GM19099 (cell line): ENCODE measurements at regions not wholly inside any gene's neighbourhood (a gene's known extent, or its start where the extent isn't known, plus 50 kb on each side); places are given as distances from the start of the nearest gene placed in this dataset.

Experiments used
- POLR2A ChIP-seq: IDR thresholded peaks from 3 replicates; pipeline ENCODE4 v1.6.1; 2011; ENCODE audit warnings: low read depth; ENCODE audit not compliant: insufficient read length; ENCODE audit errors: extremely low read depth

DNA sequence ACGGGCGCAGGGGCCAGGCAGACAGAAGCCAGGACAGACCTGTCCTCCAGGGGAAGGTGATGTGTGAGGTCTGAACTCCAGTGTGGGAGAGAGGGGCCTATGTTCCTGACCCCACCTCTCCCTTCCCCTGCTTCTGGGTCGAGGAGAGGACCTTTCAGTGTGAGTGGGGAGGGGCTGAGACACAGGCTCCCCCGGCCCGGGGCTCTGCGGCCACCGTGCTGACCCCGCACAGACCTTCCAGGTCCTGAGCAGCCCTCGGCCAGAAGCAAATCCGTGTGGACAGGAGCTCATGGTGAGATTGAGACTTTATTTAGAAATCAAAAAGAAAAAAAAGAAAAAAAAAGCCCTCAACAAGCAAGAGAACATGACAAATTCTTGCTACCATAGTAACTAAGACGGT lies 680.5 kb downstream of the BRD1 start:
- no peak for TF ChIP-seq POLR2A

DNA sequence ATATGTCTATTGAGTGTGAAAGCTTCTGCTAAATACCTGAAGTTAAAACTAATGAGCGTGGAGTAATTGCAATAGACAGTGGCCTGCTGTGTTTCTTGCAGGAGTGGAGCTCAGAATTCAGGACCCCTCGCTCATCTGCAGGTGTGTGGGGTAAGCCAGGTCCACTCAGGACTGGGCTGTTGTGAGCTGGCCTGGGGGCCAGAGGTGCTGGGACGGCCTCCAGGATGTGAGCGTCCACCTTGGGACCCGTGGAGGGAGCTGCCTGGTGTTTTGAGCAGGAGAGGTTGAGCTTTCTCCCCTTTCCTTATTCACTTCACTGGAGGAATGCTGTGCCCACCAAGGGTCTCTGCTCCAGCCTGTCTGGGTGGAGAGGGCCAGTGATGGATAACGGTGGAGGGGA lies 681.2 kb downstream of the BRD1 start:
- no peak for TF ChIP-seq POLR2A

DNA sequence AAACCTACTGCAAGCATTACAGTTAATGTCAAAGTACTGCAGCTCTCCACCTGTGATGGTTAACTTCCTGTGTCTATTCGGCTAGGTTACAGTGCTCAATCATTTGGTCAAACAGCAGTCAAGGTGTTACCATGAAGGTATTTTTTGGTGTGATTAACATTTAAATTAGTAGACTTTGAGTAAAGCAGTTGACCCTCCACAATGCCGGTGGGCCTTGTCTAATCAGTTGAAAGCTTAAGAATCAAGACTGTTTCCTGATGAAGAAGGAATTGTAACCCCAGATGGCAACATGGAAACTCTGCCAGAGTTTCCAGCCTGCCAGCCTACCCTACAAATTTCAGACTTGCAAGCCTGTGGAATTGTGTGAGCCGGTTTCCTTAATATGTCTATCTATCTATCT lies 683.9 kb downstream of the BRD1 start:
- TF ChIP-seq POLR2A = no peak

DNA sequence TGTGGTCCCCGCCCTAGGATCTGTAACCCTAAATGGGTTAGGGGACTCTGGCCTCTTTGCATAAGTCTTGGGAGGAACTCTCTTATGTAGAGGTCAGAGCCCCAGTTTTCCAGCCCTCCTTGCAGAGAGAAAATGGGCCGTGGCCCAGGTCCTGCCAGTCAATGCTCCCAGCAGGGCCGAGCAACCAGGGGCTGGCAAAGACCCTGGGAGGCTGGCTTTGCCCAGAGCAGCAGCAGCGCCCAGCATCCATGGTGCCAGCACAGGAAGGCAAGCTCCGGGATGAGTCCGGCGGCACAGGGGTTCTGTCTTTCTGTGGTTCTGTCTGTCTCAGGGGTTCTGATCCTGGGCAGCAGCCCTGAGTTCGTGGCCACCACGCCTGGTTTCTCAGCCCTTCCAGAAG lies 684.8 kb downstream of the BRD1 start:
- TF ChIP-seq POLR2A = no peak

DNA sequence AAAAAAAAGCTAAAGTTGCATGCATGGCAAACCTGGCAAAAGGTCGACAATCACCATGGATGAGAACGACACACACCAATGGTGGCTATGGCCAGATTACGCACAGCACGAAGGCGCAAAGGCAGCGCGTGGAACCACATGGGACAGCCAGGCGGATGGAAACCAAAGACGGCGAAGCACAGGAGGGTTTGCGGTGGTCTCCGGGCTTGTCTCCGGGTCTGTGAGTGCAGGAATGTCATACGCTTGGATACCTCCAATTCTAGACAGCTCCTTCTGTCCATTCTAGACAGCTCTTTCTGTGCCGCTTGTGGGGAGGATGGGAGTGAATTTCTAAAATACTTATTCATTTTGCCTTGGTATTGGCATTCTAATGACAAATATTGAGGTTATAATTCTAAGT lies 685.4 kb downstream of the BRD1 start:
- no peak for TF ChIP-seq POLR2A

DNA sequence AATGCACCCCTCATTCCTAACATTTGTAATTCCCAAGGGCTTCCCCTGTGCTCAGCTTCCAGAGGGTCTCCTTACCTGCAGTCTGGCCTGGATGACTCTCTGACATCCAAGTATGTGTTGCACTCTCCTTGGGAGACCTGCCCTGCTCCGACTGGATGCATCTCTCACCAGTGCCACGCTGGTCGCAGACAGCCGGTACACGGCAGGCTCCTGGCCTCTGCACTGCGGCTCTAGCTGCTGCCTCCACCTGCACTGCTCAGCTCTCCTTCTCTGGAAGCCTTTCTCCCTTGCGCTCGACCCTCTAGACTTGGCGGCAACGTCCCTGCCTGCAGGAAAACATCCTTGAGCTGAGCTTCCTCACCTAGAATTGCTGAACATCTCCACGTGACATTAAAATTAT lies 685.9 kb downstream of the BRD1 start:
- TF ChIP-seq POLR2A = no peak

DNA sequence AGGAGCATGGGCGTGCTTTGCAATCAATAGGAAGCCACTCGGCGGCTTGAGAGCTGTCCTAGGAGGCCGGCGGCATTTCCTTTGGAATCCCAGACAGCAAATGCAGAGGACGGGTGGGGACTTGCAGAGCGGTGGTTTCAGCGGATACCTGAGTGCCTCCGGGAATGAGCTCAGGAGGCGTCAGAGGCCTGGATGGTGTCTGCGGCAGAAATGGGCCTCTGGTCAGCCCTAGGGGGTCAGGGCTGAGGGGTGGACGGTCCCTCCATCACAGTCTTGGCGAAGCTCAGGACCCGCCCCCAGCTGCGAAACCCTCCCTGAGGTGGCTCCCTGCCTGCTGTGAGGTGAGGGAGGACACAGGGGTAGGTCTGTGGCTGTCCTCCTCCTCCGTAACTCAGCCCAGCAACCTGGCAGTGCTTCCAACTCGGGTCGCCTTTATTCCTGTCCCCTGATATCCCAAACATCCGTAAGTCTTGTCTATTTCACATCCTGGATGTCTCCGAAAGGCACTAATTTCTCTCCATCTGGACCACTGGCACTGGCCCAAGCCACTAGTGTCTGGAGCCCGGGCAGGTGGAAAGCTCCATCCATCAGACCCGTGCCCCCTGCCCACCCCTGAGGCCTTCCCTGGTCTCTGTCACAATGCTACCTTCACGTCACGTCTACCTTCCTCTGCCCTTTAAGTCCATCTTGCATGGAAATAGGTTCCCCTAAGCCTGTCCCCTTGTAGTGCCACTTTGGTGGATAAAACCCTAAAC lies 686.6 kb downstream of the BRD1 start:
- no peak for TF ChIP-seq POLR2A

DNA sequence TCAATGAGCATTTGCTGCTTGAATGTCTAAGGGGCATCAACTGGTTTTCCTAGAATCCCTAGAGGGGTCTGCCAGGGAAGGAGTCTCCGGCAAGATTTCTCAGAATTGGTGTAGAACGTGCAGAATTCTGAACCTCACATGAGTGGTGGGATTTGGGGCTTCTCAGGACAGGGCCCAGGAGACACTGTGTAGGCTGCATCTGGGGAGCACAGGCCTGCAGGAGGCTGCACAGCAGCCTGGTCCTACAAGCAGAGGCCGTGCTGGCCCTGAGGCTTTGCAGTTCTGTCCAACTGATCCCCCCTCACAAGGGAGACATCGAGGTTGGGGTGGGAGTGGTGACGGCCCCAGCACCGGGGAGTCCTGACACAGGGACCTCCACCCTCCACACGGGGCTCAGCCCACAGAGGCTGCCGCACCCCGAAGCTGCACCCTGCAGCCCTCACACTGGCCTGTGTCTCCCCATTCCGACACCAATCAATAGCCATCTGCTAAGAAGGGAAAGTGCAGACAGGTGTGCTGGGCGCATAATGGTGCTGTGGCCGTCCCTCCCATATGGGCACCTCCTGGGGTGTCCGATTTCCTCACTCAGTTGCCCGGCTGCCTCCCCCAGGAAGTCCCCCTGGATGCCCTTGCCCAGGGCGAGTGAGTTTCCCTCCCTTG lies 688.1 kb downstream of the BRD1 start:
- TF ChIP-seq POLR2A = no peak

DNA sequence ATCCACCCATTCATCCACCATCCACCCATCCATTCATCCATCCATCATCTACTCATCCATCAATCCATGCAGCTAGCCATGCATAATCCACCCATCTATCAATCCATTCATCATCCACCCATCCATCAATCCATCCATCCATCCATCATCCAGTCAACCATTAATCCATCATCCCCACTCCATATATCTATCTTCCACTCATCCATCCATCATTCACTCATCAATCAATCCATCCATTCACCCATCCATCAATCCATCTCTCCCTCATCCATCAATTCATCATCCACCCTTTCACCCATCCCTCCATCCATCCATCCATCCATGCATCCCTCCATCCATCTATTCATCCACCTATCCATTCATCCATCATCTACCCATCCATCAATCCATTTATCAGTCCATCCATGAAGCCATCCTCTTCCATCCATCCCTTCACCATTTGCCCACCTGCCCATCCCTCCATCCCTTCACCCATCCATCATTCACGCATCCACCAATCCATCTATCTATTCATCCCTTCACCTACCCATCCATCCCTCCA lies 689.4 kb downstream of the BRD1 start:
- TF ChIP-seq POLR2A = no peak

DNA sequence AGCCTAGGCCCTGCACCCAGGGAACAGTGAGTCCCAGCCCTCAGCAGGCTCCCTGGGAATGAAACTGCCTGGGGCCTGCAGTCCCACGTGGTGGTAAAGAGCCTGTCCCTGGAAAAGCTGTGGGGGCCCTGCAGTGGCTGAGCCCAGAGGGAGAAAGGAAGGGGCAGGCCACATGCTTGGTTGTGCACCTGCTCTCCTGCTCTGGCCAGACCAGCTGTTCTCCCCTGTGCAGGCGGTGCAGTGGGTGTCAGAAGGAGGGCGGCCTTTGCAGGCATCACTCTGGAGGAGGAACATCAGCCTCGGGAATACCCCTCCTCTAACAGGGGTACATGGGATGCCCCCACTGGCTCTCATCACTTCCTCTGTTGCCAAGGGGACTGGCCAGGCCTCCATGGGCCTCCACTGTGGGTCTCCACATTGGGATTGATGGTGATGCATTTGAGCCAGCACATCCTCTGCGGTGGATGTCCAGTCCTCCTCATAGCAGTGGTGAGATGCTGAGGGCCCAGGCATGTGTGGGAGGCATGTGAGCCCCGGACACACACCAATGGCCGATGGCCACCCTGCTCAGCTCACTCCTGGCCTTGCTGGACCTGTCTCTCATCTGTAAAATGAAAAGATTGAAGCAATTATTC lies 690.4 kb downstream of the BRD1 start:
- TF ChIP-seq POLR2A = no peak

DNA sequence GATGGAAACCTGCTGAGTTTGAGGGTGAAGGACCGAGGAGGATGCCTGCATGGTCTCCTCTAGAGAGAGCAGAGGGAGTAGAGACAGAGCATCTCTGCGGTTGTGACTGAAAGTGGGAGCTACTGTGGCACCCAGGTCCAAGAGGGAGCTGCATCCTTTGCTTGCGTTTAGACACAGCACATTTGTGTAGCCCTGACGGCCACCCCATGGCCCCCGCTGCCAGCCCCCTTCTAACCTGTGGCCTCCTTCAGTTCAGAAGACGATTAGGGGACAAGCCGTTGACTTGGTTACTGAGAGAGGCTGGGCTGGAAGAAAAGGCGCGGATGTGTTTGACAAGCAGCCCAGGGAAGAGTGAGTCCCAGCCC lies 690.9 kb downstream of the BRD1 start:
- TF ChIP-seq POLR2A = no peak

DNA sequence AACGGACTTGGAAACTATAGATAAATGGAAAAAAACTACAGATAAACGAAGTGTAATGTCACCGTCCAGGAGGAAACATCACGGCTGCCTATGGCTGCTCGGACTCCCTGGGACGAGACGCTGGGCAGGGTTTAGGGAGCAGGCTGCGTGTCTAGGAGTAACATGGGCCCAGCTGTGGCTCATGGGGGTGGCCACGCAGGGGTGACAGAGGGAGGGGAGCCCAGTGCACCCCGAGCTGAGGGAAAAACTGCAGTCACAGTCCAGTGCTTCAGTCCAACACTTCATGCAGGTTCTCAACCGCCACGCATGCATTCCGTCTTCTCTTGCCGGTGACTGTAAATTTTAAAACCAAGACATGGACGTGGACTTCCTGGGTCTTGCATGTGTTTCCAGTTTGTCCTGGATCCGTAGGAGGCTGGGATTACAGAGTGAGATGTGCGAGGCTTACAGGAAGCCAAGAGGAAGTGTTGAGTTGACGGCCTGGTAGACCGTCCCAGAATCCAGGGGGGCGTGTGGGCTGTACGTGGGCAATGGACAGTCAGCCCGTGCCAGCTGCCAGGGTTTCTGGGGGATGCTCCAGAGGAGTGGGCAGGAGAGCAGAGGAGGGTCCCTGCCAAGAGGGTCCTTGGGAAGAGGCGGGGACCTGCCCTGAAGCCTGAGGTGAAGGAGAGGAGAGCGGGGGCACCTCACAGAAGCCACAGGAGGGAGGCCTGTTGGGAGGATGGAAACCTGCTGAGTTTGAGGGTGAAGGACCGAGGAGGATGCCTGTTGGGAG lies 691.4 kb downstream of the BRD1 start:
- TF ChIP-seq POLR2A = no peak

DNA sequence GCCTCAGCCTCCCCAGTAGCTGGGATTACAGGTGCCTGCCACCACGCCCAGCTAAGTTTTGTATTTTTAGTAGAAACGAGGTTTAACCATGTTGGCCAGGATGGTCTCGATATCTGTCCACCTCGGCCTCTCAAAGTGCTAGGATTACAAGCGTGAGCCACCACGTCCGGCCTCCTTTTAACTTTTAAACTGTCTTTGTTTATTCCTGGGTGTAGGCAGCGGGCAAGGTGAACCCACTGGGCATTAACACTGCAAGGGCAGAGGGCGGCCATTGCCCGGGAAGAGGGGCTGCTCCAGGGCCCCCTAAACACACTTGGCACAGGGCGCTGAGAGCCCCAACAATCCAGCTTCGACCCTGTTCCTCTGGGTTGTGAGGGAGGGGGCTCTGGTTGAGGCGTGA lies 693.6 kb downstream of the BRD1 start:
- TF ChIP-seq POLR2A = no peak

DNA sequence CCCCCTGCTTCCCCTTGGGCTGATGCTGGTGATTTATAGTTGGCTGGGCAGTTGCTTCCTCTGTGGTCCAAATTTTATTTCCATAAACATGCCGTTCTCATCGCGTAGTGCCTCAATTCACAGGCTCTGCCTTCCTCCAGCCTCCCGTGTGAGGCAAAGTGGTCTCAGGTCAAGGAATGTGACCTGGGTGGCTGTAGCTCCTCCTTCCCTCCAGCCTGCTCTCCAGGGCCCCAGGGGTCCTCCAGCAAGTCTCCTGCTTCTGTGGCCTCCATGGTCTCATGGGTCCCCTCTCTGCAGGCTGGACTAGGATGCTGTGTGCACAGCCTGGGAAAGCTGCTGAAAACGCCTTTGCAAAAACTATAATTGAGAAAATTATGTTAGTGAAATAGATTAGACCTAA lies 694.1 kb downstream of the BRD1 start:
- no peak for TF ChIP-seq POLR2A

DNA sequence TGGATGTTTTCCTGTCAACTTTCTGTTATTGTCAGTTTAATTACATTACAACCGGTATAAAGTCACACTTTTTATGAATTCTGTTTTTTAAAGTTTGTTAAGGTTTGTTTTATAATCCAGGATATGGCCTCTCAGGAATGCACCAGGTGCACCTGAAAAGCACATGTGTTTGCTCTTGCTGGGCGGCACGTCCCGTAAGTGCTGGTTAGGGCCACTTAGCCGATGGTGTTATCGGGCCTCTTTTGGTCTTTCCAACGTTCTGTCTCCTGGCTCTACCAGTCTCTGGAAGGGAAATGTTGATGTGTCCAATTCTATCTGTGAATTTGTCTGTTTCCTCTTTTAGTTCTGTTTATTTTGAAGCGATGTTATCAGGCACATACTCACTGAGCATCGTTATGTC lies 695.7 kb downstream of the BRD1 start:
- no peak for TF ChIP-seq POLR2A
